Caco-2 (cell line): ENCODE measurements at regions not wholly inside any gene's neighbourhood (a gene's known extent, or its start where the extent isn't known, plus 50 kb on each side); places are given as distances from the start of the nearest gene placed in this dataset.

Experiments used
- BruUV-seq: library from RNA; stranded (reverse); fragments of 400-500 nt; replicated peaks from 2 replicates; lab custom pipeline; 2021; lab: Mats Ljungman, UMichigan
- CTCF ChIA-PET: fragments of 300-600 bp; sonication (Branson Sonifier 250); formaldehyde crosslinking; loops from one replicate; lab custom pipeline; 2022; ENCODE audit warnings: antibody characterized with exemption; lab: Charles Lee
- POLR2A ChIA-PET: fragments of 300-600 bp; sonication (Branson Sonifier 250); formaldehyde crosslinking; loops from one replicate; lab custom pipeline; 2022; ENCODE audit warnings: antibody characterized with exemption; lab: Charles Lee
- DNase-seq, 2 experiments: peaks; one replicate each; pipeline versions ENCODE4 v3.0.0 to v3.0.0-alpha.2; 2020 to 2022
- H3K27me3 ChIP-seq: replicated peaks from 2 replicates; pipeline ENCODE4 v1.6.0; 2011; ENCODE audit warnings: low read length; ENCODE audit not compliant: control insufficient read depth, insufficient read depth
- H3K36me3 ChIP-seq: 2 replicates; pipeline ENCODE4 v1.5.1; 2011; ENCODE audit warnings: low read length; ENCODE audit not compliant: control insufficient read depth, insufficient read depth
- H3K4me1 ChIP-seq: fragments of 250-450 bp; sonication (Bioruptor Pico); 2 replicates; pipeline ENCODE4 v1.5.1; 2020; ENCODE audit warnings: mild to moderate bottlenecking
- H3K4me3 ChIP-seq: 2 replicates; pipeline ENCODE4 v1.5.1; 2011; ENCODE audit warnings: low read depth, mild to moderate bottlenecking, control low read depth, low read length
- H3K9me3 ChIP-seq: fragments of 250-450 bp; sonication (Bioruptor Pico); 2 replicates; pipeline ENCODE4 v1.5.1; 2020; ENCODE audit warnings: mild to moderate bottlenecking, moderate library complexity
- H3K27ac Mint-ChIP-seq: one replicate; pipeline ENCODE4 v1.8.0; 2022; ENCODE audit warnings: mixed read lengths; ENCODE audit not compliant: unreplicated experiment
- H3K27me3 Mint-ChIP-seq: one replicate; pipeline ENCODE4 v1.8.0; 2022; ENCODE audit warnings: mixed read lengths; ENCODE audit not compliant: insufficient read depth, unreplicated experiment
- H3K36me3 Mint-ChIP-seq: one replicate; pipeline ENCODE4 v1.8.0; 2022; ENCODE audit warnings: mild to moderate bottlenecking, mixed read lengths; ENCODE audit not compliant: insufficient read depth, unreplicated experiment
- H3K4me1 Mint-ChIP-seq: one replicate; pipeline ENCODE4 v1.8.0; 2022; ENCODE audit warnings: low read depth, mixed read lengths; ENCODE audit not compliant: unreplicated experiment
- H3K4me3 Mint-ChIP-seq: one replicate; pipeline ENCODE4 v1.8.0; 2022; ENCODE audit warnings: mild to moderate bottlenecking, moderate library complexity, mixed read lengths; ENCODE audit not compliant: unreplicated experiment
- H3K9me3 Mint-ChIP-seq: one replicate; pipeline ENCODE4 v1.8.0; 2022; ENCODE audit warnings: mixed read lengths; ENCODE audit not compliant: unreplicated experiment
- CTCF ChIP-seq, 2 experiments: fragments of 200-600 bp in 1 of 2; IDR thresholded peaks; 1 replicate in 1 of 2; 2 replicates in 1 of 2; pipeline versions ENCODE4 v1.5.1 to v1.8.0; 2011 to 2022; ENCODE audit warnings: antibody characterized with exemption in 1 of 2, control low read depth in 1 of 2, inconsistent platforms in 1 of 2, low read depth in 1 of 2, low read length in 1 of 2, mild to moderate bottlenecking in 1 of 2, moderate library complexity in 1 of 2; ENCODE audit not compliant: insufficient read depth in 1 of 2, severe bottlenecking in 1 of 2, unreplicated experiment in 1 of 2
- intact Hi-C: fragments of 100-400 bp; cut with micrococcal nuclease; formaldehyde crosslinking; loops from one replicate; pipeline ENCODE4 v1.10.0; 2022; ENCODE audit not compliant: unreplicated experiment

- DNase-seq: no peak
- Mint-ChIP-seq H3K9me3 (peaks cover 48% of the 10 kb centered on the region), H3K27me3 (no peaks in the 10 kb centered on the region), H3K4me1 (peaks cover 2% of the 10 kb centered on the region), H3K36me3 (peaks cover 7% of the 10 kb centered on the region), H3K4me3 (no peak overlapping the region), H3K27ac (no peak overlapping the region)
- TF ChIP-seq CTCF (IDR thresholded peaks at IDR 0.05; ENCODE audit: insufficient read depth in 1 of 2, low read depth in 1 of 2, low read length in 1 of 2, severe bottlenecking in 1 of 2, unreplicated experiment in 1 of 2): no peak
- Histone ChIP-seq H3K36me3 (no peaks in the 10 kb centered on the region), H3K27me3 (no peaks in the 10 kb centered on the region), H3K9me3 (peaks cover 37% of the 10 kb centered on the region), H3K4me1 (peaks cover 11% of the 10 kb centered on the region), H3K4me3 (no peak overlapping the region)
- ChIA-PET CTCF (no interaction called here), POLR2A (no interaction called here)
- intact Hi-C loops: no loop called here
- no TSS peak for BruUV-seq
Observed at GRCh38 chr5:68500813-68501212, 285.3 kb downstream of the PIK3R1 start.

GRCh38 chr5:68502531-68502930 lies 287.0 kb downstream of the PIK3R1 start:
- Mint-ChIP-seq H3K27me3 (no peaks in the 10 kb centered on the region), H3K9me3 (peaks cover 30% of the 10 kb centered on the region), H3K27ac (no peak overlapping the region), H3K4me1 (peaks cover 18% of the 10 kb centered on the region), H3K36me3 (peaks cover 6% of the 10 kb centered on the region), H3K4me3 (no peak overlapping the region)
- Histone ChIP-seq H3K9me3 (peaks cover 26% of the 10 kb centered on the region), H3K27me3 (no peaks in the 10 kb centered on the region), H3K36me3 (no peaks in the 10 kb centered on the region), H3K4me3 (no peak overlapping the region), H3K4me1 (peaks cover 27% of the 10 kb centered on the region)
- CTCF ChIA-PET: no interaction called here
- DNase-seq: no peak
- no TSS peak for BruUV-seq
- POLR2A ChIA-PET: no interaction called here
- intact Hi-C loops: no loop called here
- TF ChIP-seq CTCF (IDR thresholded peaks at IDR 0.05; ENCODE audit: insufficient read depth in 1 of 2, low read depth in 1 of 2, low read length in 1 of 2, severe bottlenecking in 1 of 2, unreplicated experiment in 1 of 2): no peak

GRCh38 chr5:68504306-68504705 lies 288.8 kb downstream of the PIK3R1 start:
- H3K4me3 Mint-ChIP-seq: no peak overlapping the region
- intact Hi-C loops: no loop called here
- CTCF ChIA-PET: no interaction called here

More at GRCh38 chr5:68504306-68504705, 288.8 kb downstream of the PIK3R1 start:
- POLR2A ChIA-PET: no interaction called here
- no peaks in the 10 kb centered on the region for H3K27me3 ChIP-seq
- BruUV-seq: no TSS peak
- peaks cover 8% of the 10 kb centered on the region for H3K9me3 ChIP-seq
- no peaks in the 10 kb centered on the region for H3K36me3 ChIP-seq
- TF ChIP-seq CTCF (IDR thresholded peaks at IDR 0.05; ENCODE audit: insufficient read depth in 1 of 2, low read depth in 1 of 2, low read length in 1 of 2, severe bottlenecking in 1 of 2, unreplicated experiment in 1 of 2): no peak
- H3K4me1 ChIP-seq: peaks cover 33% of the 10 kb centered on the region
- H3K36me3 Mint-ChIP-seq: peaks cover 6% of the 10 kb centered on the region
- H3K27me3 Mint-ChIP-seq: no peaks in the 10 kb centered on the region
- no peak overlapping the region for H3K4me3 ChIP-seq
- no peak for DNase-seq
- H3K27ac Mint-ChIP-seq: no peak overlapping the region
- H3K9me3 Mint-ChIP-seq: peaks cover 19% of the 10 kb centered on the region
- H3K4me1 Mint-ChIP-seq: peaks cover 18% of the 10 kb centered on the region
